Right ventricle myocardium superior (tissue), 1 donor: ENCODE measurements at regions not wholly inside any gene's neighbourhood (a gene's known extent, or its start where the extent isn't known, plus 50 kb on each side); places are given as distances from the start of the nearest gene placed in this dataset.
"Not testable (repeated sequence)": the region's sequence is repeated elsewhere in the genome, so short reads cannot be mapped to it uniquely, and the experiment has no call there.

Experiments used
- ATAC-seq: fragments of 200-7000 bp; cut with Tn5 transposase; one replicate; pipeline ENCODE4 v1.9.1; 2020; ENCODE audit warnings: mild to moderate bottlenecking; ENCODE audit not compliant: poor library complexity
- DNase-seq: peaks from one replicate; pipeline ENCODE4 v3.0.0-alpha.2; 2020
- intact Hi-C: fragments of 100-400 bp; cut with DNase I; formaldehyde crosslinking; loops from one replicate; pipeline ENCODE4 v1.11.2; 2022
- donor health status: DM: no; HTN: yes; CAD: no; lungs with severe emphysema.

GRCh38 chr6:27585316-27585715 is 112.4 kb upstream of the ZNF184 start:
- intact Hi-C loops, DNase-seq, ATAC-seq: not testable (repeated sequence)

- no peak for ATAC-seq
- no peak for DNase-seq
- intact Hi-C loops: no loop called here
Observed at GRCh38 chr6:27584326-27584725, 111.4 kb upstream of the ZNF184 start.

GRCh38 chr6:27582928-27583725 is 110.2 kb upstream of the ZNF184 start:
- intact Hi-C loops: no loop called here
- DNase-seq (no peak), ATAC-seq (no peak)

GRCh38 chr6:27579973-27580372 is 107.1 kb upstream of the ZNF184 start:
- intact Hi-C loops: no loop called here
- ATAC-seq (no peak), DNase-seq (no peak)

GRCh38 chr6:27577922-27578321 is 105.0 kb upstream of the ZNF184 start:
- no peak for DNase-seq
- ATAC-seq: no peak
- intact Hi-C loops: no loop called here

- ATAC-seq: no peak
- intact Hi-C loops: no loop called here
- no peak for DNase-seq
Observed at GRCh38 chr6:27575594-27576361, 102.9 kb upstream of the ZNF184 start.

- intact Hi-C loops: no loop called here
- no peak for DNase-seq
- no peak for ATAC-seq
Observed at GRCh38 chr6:27568226-27568897, 95.5 kb upstream of the ZNF184 start.

- intact Hi-C loops: no loop called here
- ATAC-seq: no peak
- no peak for DNase-seq
Observed at GRCh38 chr6:27565839-27566779, 93.2 kb upstream of the ZNF184 start.

GRCh38 chr6:27562027-27562410 is 89.1 kb upstream of the ZNF184 start:
- ATAC-seq: no peak
- intact Hi-C loops: no loop called here
- DNase-seq: no peak

GRCh38 chr6:27558028-27558724 is 85.3 kb upstream of the ZNF184 start:
- ATAC-seq: no peak
- intact Hi-C loops: no loop called here
- DNase-seq: no peak

GRCh38 chr6:27556406-27556805 is 83.5 kb upstream of the ZNF184 start:
- intact Hi-C loops: no loop called here
- ATAC-seq (no peak), DNase-seq (no peak)

- DNase-seq (no peak), ATAC-seq (no peak)
- intact Hi-C loops: no loop called here
Observed at GRCh38 chr6:27553123-27553904, 80.4 kb upstream of the ZNF184 start.

- no peak for ATAC-seq
- DNase-seq: no peak
- intact Hi-C loops: no loop called here
Observed at GRCh38 chr6:27551607-27552006, 78.7 kb upstream of the ZNF184 start.

GRCh38 chr6:27550692-27551091 is 77.8 kb upstream of the ZNF184 start:
- ATAC-seq: no peak
- DNase-seq: no peak
- intact Hi-C loops: no loop called here

GRCh38 chr6:27549241-27549598 is 76.3 kb upstream of the ZNF184 start:
- intact Hi-C loops, DNase-seq, ATAC-seq: not testable (repeated sequence)

GRCh38 chr6:27547157-27548075 is 74.5 kb upstream of the ZNF184 start:
- intact Hi-C loops: no loop called here
- ATAC-seq (no peak), DNase-seq (no peak)
